Liver (tissue), 8 donors: ENCODE measurements at regions not wholly inside any gene's neighbourhood (a gene's known extent, or its start where the extent isn't known, plus 50 kb on each side); places are given as distances from the start of the nearest gene placed in this dataset.

ENCODE experiments used
- DNase-seq: peaks from one replicate; pipeline ENCODE4 v3.0.0-alpha.2; 2017; ENCODE audit warnings: low spot score
- H3K27ac ChIP-seq, 2 donors: one replicate each; pipeline ENCODE4 v1.7.0; 2013; ENCODE audit warnings: inconsistent platforms in 2 of 2, low read length in 2 of 2, control low read depth in 1 of 2, low read depth in 1 of 2, mild to moderate bottlenecking in 1 of 2
- H3K27me3 ChIP-seq, 4 donors: one replicate each; pipeline versions ENCODE4 v1.6.1 to v1.7.0; 2013; ENCODE audit warnings: low read length in 3 of 4, inconsistent platforms in 1 of 4, mild to moderate bottlenecking in 1 of 4, moderate library complexity in 1 of 4; ENCODE audit not compliant: control insufficient read depth in 4 of 4, insufficient read depth in 4 of 4
- H3K36me3 ChIP-seq, 4 donors: one replicate each; pipeline versions ENCODE4 v1.6.1 to v1.7.0; 2013; ENCODE audit warnings: low read length in 3 of 4, mild to moderate bottlenecking in 3 of 4, low read depth in 1 of 4, moderate library complexity in 1 of 4; ENCODE audit not compliant: control insufficient read depth in 4 of 4, insufficient read depth in 3 of 4
- H3K4me1 ChIP-seq, 4 donors: one replicate each; pipeline versions ENCODE4 v1.6.1 to v1.7.0; 2013; ENCODE audit warnings: low read length in 3 of 4, mild to moderate bottlenecking in 3 of 4, moderate library complexity in 1 of 4; ENCODE audit not compliant: control insufficient read depth in 4 of 4, insufficient read depth in 4 of 4
- H3K4me3 ChIP-seq, 3 donors: one replicate each; pipeline versions ENCODE4 v1.6.1 to v1.7.0; 2013; ENCODE audit warnings: low read length in 3 of 3, control low read depth in 1 of 3, low read depth in 1 of 3, mild to moderate bottlenecking in 1 of 3
- H3K9ac ChIP-seq, 2 donors: one replicate each; pipeline ENCODE4 v1.7.0; 2013; ENCODE audit warnings: low read length in 2 of 2, mild to moderate bottlenecking in 2 of 2, moderate library complexity in 2 of 2, control low read depth in 1 of 2, low read depth in 1 of 2
- H3K9me3 ChIP-seq, 4 donors: one replicate each; pipeline versions ENCODE4 v1.6.1 to v1.7.0; 2013; ENCODE audit warnings: low read length in 3 of 4; ENCODE audit not compliant: control insufficient read depth in 4 of 4
- ATF3 ChIP-seq: IDR thresholded peaks from 2 replicates; pipeline ENCODE4 v1.6.1; 2016; ENCODE audit warnings: antibody characterized with exemption
- EGR1 ChIP-seq, 2 donors: IDR thresholded peaks; 2 replicates each; pipeline ENCODE4 v1.6.1; 2016 to 2018; ENCODE audit warnings: antibody characterized with exemption in 2 of 2, low read depth in 2 of 2
- FOXA2 ChIP-seq: IDR thresholded peaks from 2 replicates; pipeline ENCODE4 v1.6.1; 2016; ENCODE audit warnings: antibody characterized with exemption
- GABPA ChIP-seq, 2 donors: IDR thresholded peaks in 1 of 2; conservative IDR thresholded peaks in 1 of 2; 2 replicates each; pipeline ENCODE4 v1.6.1; 2016; ENCODE audit warnings: antibody characterized with exemption in 2 of 2, mild to moderate bottlenecking in 1 of 2, moderate library complexity in 1 of 2
- HNF4A ChIP-seq, 2 donors: conservative IDR thresholded peaks; 2 replicates each; pipeline ENCODE4 v1.6.1; 2016; ENCODE audit warnings: antibody characterized with exemption in 2 of 2, mild to moderate bottlenecking in 2 of 2
- HNF4G ChIP-seq: IDR thresholded peaks from 2 replicates; pipeline ENCODE4 v1.6.1; 2016; ENCODE audit warnings: antibody characterized with exemption
- JUND ChIP-seq, 2 donors: IDR thresholded peaks; 2 replicates each; pipeline ENCODE4 v1.6.1; 2016; ENCODE audit warnings: antibody characterized with exemption in 2 of 2
- MAX ChIP-seq: IDR thresholded peaks from 2 replicates; pipeline ENCODE4 v1.6.1; 2016; ENCODE audit warnings: antibody characterized with exemption
- NR2F2 ChIP-seq: IDR thresholded peaks from 2 replicates; pipeline ENCODE4 v1.6.1; 2016; ENCODE audit warnings: antibody characterized with exemption
- RAD21 ChIP-seq, 2 donors: IDR thresholded peaks; 2 replicates each; pipeline ENCODE4 v1.6.1; 2016; ENCODE audit warnings: antibody characterized with exemption in 2 of 2, mild to moderate bottlenecking in 2 of 2
- RXRA ChIP-seq, 2 donors: IDR thresholded peaks; 2 replicates each; pipeline ENCODE4 v1.6.1; 2017 to 2018; ENCODE audit warnings: antibody characterized with exemption in 2 of 2, mild to moderate bottlenecking in 1 of 2
- TAF1 ChIP-seq: conservative IDR thresholded peaks from 2 replicates; pipeline ENCODE4 v1.6.1; 2016; ENCODE audit warnings: antibody characterized with exemption, mild to moderate bottlenecking
- YY1 ChIP-seq: IDR thresholded peaks from 2 replicates; pipeline ENCODE4 v1.6.1; 2016; ENCODE audit warnings: antibody characterized with exemption, mild to moderate bottlenecking
- ZBTB33 ChIP-seq: IDR thresholded peaks from 2 replicates; pipeline ENCODE4 v1.6.1; 2016; ENCODE audit warnings: antibody characterized with exemption
- WGBS: extraction: QIAGEN DNeasy Blood & Tissue Kit; methylation state at CpG from one replicate; pipeline ENCODE4 v1.1.7; 2013; 5-methylcytosine and 5-hydroxymethylcytosine counted together
- TF ChIP-seq, protein P1 (sequence below): IDR thresholded peaks from 2 replicates; pipeline ENCODE4 v1.6.1; 2016; ENCODE audit warnings: antibody characterized with exemption, mild to moderate bottlenecking
- TF ChIP-seq, protein P2 (sequence below): fragments of 150-350 bp; IDR thresholded peaks from 2 replicates; pipeline ENCODE4 v1.5.1; 2017; ENCODE audit warnings: improper control_type of control experiment, low read depth, low read length; ENCODE audit not compliant: missing input control
- donor health status: healthy.
- donor health status: healthy.
- donor health status: healthy.
- donor health status: healthy.
- donor health status: healthy.

DNA sequence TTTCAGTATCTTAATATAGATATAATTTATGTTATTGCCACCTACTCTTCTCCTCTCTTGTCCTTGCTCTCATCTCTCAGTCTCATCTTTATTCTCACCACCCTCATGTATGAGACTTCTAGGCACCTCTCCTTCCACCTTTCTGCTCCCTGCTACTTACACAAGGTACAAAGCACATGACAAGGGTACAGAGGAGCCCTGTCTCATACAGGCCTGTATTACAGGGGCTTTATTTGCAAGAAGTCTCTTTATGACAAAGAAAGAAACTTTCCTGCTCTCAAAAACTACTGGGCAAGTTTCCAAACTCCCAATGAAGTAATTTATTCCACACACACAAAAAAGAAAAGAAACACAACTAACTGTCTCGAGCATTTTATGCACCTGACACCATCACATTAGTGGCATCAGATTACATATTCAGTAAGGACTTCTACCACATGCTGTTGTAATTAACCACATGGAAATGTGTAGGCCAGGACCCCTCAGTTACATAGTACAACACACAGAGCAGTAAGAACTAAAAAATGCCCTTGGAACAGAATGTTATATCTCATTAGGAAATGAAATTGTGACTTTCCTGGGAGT, 253.1 kb downstream of the FZD1 start:
- Histone ChIP-seq H3K27ac (no peak overlapping the region), H3K27me3 (peaks cover 0 to 3% (median 0%) of the 10 kb centered on the region in 4 donors), H3K4me1 (no peaks in the 10 kb centered on the region), H3K4me3 (no peak overlapping the region), H3K9me3 (no peaks in the 10 kb centered on the region), H3K9ac (no peak overlapping the region), H3K36me3 (peaks cover 0 to 2% (median 0%) of the 10 kb centered on the region in 4 donors)
- no peak for DNase-seq
- TF ChIP-seq GABPA (IDR thresholded peaks at IDR 0.05 in 1 of 2, conservative IDR thresholded peaks at IDR 0.05 in 1 of 2) (no peak), NR2F2 (no peak), RAD21 (IDR thresholded peaks at IDR 0.05) (no peak), JUND (IDR thresholded peaks at IDR 0.05) (no peak), FOXA2 (no peak), MAX (no peak), RXRA (IDR thresholded peaks at IDR 0.05) (no peak), EGR1 (IDR thresholded peaks at IDR 0.05; ENCODE audit: low read depth in 2 of 2) (no peak), HNF4A (conservative IDR thresholded peaks at IDR 0.05) (no peak), ATF3 (no peak), TAF1 (no peak), HNF4G (no peak)
- TF ChIP-seq, protein P1, sequence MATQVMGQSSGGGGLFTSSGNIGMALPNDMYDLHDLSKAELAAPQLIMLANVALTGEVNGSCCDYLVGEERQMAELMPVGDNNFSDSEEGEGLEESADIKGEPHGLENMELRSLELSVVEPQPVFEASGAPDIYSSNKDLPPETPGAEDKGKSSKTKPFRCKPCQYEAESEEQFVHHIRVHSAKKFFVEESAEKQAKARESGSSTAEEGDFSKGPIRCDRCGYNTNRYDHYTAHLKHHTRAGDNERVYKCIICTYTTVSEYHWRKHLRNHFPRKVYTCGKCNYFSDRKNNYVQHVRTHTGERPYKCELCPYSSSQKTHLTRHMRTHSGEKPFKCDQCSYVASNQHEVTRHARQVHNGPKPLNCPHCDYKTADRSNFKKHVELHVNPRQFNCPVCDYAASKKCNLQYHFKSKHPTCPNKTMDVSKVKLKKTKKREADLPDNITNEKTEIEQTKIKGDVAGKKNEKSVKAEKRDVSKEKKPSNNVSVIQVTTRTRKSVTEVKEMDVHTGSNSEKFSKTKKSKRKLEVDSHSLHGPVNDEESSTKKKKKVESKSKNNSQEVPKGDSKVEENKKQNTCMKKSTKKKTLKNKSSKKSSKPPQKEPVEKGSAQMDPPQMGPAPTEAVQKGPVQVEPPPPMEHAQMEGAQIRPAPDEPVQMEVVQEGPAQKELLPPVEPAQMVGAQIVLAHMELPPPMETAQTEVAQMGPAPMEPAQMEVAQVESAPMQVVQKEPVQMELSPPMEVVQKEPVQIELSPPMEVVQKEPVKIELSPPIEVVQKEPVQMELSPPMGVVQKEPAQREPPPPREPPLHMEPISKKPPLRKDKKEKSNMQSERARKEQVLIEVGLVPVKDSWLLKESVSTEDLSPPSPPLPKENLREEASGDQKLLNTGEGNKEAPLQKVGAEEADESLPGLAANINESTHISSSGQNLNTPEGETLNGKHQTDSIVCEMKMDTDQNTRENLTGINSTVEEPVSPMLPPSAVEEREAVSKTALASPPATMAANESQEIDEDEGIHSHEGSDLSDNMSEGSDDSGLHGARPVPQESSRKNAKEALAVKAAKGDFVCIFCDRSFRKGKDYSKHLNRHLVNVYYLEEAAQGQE, result no peak
- TF ChIP-seq, protein P2, sequence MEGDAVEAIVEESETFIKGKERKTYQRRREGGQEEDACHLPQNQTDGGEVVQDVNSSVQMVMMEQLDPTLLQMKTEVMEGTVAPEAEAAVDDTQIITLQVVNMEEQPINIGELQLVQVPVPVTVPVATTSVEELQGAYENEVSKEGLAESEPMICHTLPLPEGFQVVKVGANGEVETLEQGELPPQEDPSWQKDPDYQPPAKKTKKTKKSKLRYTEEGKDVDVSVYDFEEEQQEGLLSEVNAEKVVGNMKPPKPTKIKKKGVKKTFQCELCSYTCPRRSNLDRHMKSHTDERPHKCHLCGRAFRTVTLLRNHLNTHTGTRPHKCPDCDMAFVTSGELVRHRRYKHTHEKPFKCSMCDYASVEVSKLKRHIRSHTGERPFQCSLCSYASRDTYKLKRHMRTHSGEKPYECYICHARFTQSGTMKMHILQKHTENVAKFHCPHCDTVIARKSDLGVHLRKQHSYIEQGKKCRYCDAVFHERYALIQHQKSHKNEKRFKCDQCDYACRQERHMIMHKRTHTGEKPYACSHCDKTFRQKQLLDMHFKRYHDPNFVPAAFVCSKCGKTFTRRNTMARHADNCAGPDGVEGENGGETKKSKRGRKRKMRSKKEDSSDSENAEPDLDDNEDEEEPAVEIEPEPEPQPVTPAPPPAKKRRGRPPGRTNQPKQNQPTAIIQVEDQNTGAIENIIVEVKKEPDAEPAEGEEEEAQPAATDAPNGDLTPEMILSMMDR, result no peak
- WGBS, result 79% methylated on average over 1 of the region's 1 CpG

DNA sequence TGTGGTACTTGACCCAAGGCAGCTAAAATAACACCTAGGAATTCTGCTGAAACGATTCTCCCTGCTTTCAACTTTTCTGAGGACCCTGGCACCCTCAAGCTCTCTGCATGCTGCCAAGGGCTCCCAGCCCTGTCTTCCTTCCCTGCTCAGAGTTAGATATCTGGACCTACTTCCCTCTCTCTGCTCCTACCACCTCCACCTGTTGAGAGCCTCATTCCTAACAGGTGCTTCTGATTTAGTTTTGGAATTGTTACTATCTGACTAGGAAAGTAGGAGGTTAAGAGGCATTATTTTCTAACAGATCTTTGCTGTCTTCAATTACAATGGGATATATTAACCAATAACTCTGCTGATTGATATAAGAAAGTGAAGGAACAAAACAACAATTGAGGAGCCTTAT, 253.8 kb downstream of the FZD1 start:
- H3K9ac ChIP-seq, result no peak overlapping the region
- H3K4me1 ChIP-seq, result no peaks in the 10 kb centered on the region
- peaks cover 0 to 2% (median 0%) of the 10 kb centered on the region in 4 donors for H3K36me3 ChIP-seq
- H3K27ac ChIP-seq, result no peak overlapping the region
- H3K9me3 ChIP-seq, result no peaks in the 10 kb centered on the region
- WGBS, result 63% methylated on average over 1 of the region's 1 CpG
- peaks cover 0 to 3% (median 0%) of the 10 kb centered on the region in 4 donors for H3K27me3 ChIP-seq
- no peak for DNase-seq
- H3K4me3 ChIP-seq, result no peak overlapping the region
- TF ChIP-seq TAF1, result no peak
- no peak for TF ChIP-seq RAD21 (IDR thresholded peaks at IDR 0.05)
- TF ChIP-seq JUND (IDR thresholded peaks at IDR 0.05), result no peak
- no peak for TF ChIP-seq ZBTB33
- TF ChIP-seq, protein P1, result no peak
- no peak for TF ChIP-seq FOXA2
- no peak for TF ChIP-seq HNF4G
- no peak for TF ChIP-seq EGR1 (IDR thresholded peaks at IDR 0.05; ENCODE audit: low read depth in 2 of 2)
- TF ChIP-seq MAX, result no peak
- TF ChIP-seq YY1, result no peak
- TF ChIP-seq ATF3, result no peak
- TF ChIP-seq GABPA (IDR thresholded peaks at IDR 0.05 in 1 of 2, conservative IDR thresholded peaks at IDR 0.05 in 1 of 2), result no peak
